Esophagus squamous epithelium (tissue), 5 donors: ENCODE measurements at regions not wholly inside any gene's neighbourhood (a gene's known extent, or its start where the extent isn't known, plus 50 kb on each side); places are given as distances from the start of the nearest gene placed in this dataset.

Source experiments
- DNase-seq: peaks from one replicate; lab custom pipeline; 2025; lab: John Stamatoyannopoulos, UW
- H3K27ac ChIP-seq, 4 donors: fragments of 200-600 bp; sonication (generic); one replicate each; pipeline ENCODE4 v1.5.1; 2016 to 2019; ENCODE audit warnings: mild to moderate bottlenecking in 1 of 4
- H3K27me3 ChIP-seq, 4 donors: fragments of 200-600 bp; sonication (generic); 1 replicate in 3 of 4; 2 replicates in 1 of 4; pipeline versions ENCODE4 v1.5.1 to v1.6.0; 2017 to 2021; ENCODE audit warnings: antibody characterized with exemption in 1 of 4
- H3K36me3 ChIP-seq, 3 donors: fragments of 200-600 bp; sonication (generic); one replicate each; pipeline ENCODE4 v1.5.1; 2016 to 2019
- H3K4me1 ChIP-seq, 3 donors: fragments of 200-600 bp; sonication (generic); one replicate each; pipeline ENCODE4 v1.5.1; 2017 to 2019
- H3K4me3 ChIP-seq, 4 donors: fragments of 200-600 bp; sonication (generic); 1 replicate in 3 of 4; 2 replicates in 1 of 4; pipeline ENCODE4 v1.5.1; 2016 to 2019; ENCODE audit warnings: mild to moderate bottlenecking in 2 of 4, moderate library complexity in 1 of 4
- H3K9me3 ChIP-seq, 3 donors: fragments of 200-600 bp; sonication (generic); one replicate each; pipeline ENCODE4 v1.5.1; 2016 to 2019
- POLR2A ChIP-seq, 4 donors: fragments of 450-650 bp; IDR thresholded peaks; one replicate each; pipeline ENCODE4 v1.6.1; 2017; ENCODE audit warnings: antibody characterized with exemption in 4 of 4, mild to moderate bottlenecking in 4 of 4, moderate library complexity in 3 of 4
- WGBS, 2 donors: methylation state at CpG; one replicate each; pipeline ENCODE4 v1.1.5; 2018; 5-methylcytosine and 5-hydroxymethylcytosine counted together
- intact Hi-C: fragments of 100-400 bp; cut with DNase I; formaldehyde crosslinking; loops from one replicate; pipeline ENCODE4 v1.15.0; 2022
- TF ChIP-seq, protein P1 (sequence below), 6 experiments: fragments of 450-650 bp in 4 of 6; fragments of 200-600 bp in 2 of 6; sonication (generic) in 2 of 6; IDR thresholded peaks; one replicate each; pipeline ENCODE4 v1.5.1; 2016 to 2019; ENCODE audit warnings: antibody characterized with exemption in 6 of 6, mild to moderate bottlenecking in 4 of 6, moderate library complexity in 4 of 6
- donor health status: DM: yes; HTN: yes; CAD: no.

DNA sequence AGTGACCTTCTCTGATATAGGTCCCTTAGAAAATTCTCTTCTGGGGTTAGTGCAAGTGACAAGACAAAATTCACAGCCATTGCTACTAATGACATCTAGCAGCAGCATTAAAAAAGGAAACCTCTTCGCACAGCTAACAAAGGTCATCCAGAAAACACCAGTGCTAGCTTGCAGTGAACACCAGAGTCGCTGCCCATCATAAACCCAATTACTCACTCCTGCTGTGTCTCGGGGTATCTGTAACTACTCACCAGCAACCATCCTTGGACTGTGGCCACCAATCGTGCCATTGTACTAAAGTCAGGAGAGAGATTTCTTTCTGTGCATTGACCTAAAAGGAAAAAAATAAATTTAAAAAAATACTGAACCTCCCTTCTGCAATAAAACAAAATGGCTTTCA is 1494.7 kb upstream of the CDH8 start:
- Histone ChIP-seq H3K9me3 (no peaks in the 10 kb centered on the region), H3K36me3 (no peaks in the 10 kb centered on the region), H3K27ac (no peak overlapping the region), H3K4me1 (no peaks in the 10 kb centered on the region), H3K27me3 (no peaks in the 10 kb centered on the region), H3K4me3 (no peak overlapping the region)
- no peak for DNase-seq
- TF ChIP-seq POLR2A (IDR thresholded peaks at IDR 0.05) = no peak
- TF ChIP-seq, protein P1, sequence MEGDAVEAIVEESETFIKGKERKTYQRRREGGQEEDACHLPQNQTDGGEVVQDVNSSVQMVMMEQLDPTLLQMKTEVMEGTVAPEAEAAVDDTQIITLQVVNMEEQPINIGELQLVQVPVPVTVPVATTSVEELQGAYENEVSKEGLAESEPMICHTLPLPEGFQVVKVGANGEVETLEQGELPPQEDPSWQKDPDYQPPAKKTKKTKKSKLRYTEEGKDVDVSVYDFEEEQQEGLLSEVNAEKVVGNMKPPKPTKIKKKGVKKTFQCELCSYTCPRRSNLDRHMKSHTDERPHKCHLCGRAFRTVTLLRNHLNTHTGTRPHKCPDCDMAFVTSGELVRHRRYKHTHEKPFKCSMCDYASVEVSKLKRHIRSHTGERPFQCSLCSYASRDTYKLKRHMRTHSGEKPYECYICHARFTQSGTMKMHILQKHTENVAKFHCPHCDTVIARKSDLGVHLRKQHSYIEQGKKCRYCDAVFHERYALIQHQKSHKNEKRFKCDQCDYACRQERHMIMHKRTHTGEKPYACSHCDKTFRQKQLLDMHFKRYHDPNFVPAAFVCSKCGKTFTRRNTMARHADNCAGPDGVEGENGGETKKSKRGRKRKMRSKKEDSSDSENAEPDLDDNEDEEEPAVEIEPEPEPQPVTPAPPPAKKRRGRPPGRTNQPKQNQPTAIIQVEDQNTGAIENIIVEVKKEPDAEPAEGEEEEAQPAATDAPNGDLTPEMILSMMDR (IDR thresholded peaks at IDR 0.05) = no peak
- 76 to 83% methylated on average over 3 to 4 of the region's 4 CpGs for WGBS, 2 donors
- intact Hi-C loops = no loop called here

DNA sequence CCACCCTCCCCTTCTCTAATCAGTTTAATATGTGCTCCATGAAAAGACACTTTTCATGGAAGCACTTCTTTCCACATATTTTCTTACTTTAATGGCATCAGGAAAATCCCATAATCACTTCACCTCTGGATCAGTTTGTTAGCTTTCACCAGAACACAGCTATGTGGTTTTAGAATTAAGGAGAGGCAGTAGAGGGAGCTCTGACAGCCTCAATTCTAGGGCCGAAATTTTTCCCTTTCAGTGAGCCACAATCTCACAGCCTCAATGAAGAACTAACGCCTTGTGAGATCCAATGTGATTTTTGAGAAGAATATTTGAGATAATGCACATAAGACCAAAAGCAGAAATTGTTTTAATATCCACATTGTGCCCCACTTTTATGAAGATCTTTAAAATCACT is 1494.0 kb upstream of the CDH8 start:
- no peak overlapping the region for H3K27ac ChIP-seq
- 65 to 66% methylated on average over 2 of the region's 2 CpGs for WGBS, 2 donors
- H3K9me3 ChIP-seq = no peaks in the 10 kb centered on the region
- no peak for DNase-seq
- intact Hi-C loops = no loop called here
- no peaks in the 10 kb centered on the region for H3K4me1 ChIP-seq
- no peak overlapping the region for H3K4me3 ChIP-seq
- no peaks in the 10 kb centered on the region for H3K27me3 ChIP-seq
- TF ChIP-seq, protein P1 (IDR thresholded peaks at IDR 0.05) = no peak
- no peak for TF ChIP-seq POLR2A (IDR thresholded peaks at IDR 0.05)
- no peaks in the 10 kb centered on the region for H3K36me3 ChIP-seq

DNA sequence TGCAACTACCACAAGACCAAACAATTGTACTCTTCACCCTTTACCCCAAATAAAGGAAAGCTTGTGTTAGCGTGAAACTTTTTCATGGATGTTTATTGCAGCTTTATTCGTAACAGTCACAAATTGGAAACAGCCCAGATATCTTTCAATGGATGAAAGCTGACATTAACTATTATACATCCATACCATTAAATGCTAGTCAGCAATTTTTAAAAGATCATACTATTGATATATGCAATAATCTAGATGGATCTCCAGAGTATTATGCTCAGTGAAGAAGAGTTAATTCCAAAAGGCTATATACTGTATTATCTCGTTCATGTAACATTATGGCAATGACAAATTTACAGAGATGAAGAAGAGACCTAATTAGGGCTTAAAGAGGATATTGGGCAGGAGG is 1491.2 kb upstream of the CDH8 start:
- DNase-seq = no peak
- Histone ChIP-seq H3K4me3 (no peak overlapping the region), H3K36me3 (no peaks in the 10 kb centered on the region), H3K27me3 (no peaks in the 10 kb centered on the region), H3K27ac (no peak overlapping the region), H3K4me1 (no peaks in the 10 kb centered on the region), H3K9me3 (no peaks in the 10 kb centered on the region)
- 70 to 91% methylated on average over 3 of the region's 3 CpGs for WGBS, 2 donors
- intact Hi-C loops = no loop called here
- TF ChIP-seq, protein P1 (IDR thresholded peaks at IDR 0.05) = no peak
- no peak for TF ChIP-seq POLR2A (IDR thresholded peaks at IDR 0.05)

DNA sequence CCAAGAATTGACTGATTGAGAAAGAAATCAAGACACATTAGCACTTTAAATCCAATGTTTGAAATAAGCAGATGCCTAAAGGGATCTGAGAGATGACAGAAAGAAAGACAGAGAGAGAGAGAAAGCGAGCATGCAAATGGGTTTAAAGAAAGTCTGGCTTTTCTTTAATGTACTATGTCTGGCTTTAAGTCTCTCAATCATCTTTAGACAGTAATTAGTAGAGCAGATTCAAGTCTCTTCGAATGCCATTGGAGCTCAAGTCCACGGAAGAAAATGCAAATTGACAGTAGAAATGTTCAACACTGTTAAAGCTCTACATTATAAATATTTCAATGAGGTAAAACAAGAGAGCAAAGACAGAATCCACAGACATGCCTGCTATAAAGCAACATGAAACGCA is 1480.2 kb upstream of the CDH8 start:
- 64 to 78% methylated on average over 4 of the region's 4 CpGs for WGBS, 2 donors
- Histone ChIP-seq H3K36me3 (no peaks in the 10 kb centered on the region), H3K9me3 (no peaks in the 10 kb centered on the region), H3K27me3 (no peaks in the 10 kb centered on the region), H3K27ac (no peak overlapping the region), H3K4me1 (no peaks in the 10 kb centered on the region), H3K4me3 (no peak overlapping the region)
- DNase-seq = no peak
- intact Hi-C loops = no loop called here
- TF ChIP-seq POLR2A (IDR thresholded peaks at IDR 0.05) = no peak
- TF ChIP-seq, protein P1 (IDR thresholded peaks at IDR 0.05) = no peak

DNA sequence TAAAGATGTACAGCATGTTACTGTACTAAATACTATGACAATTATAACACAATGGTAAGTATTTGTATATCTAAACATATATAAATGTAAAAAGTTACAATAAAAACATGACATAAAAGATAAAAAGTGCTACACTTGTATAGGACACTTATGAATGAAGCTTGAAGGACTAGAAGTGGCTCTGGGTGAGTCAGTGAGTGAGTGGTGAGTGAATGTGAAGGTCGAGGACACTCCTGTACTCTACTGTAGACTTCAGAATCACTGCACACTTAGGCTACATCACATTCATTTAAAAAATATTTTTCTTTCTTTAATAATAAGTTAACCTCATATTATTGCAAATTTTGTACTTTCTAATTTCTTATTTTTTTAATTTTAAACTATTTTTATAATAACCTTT is 1476.7 kb upstream of the CDH8 start:
- H3K4me3 ChIP-seq = no peak overlapping the region
- H3K27ac ChIP-seq = no peak overlapping the region
- no peaks in the 10 kb centered on the region for H3K4me1 ChIP-seq
- no peaks in the 10 kb centered on the region for H3K9me3 ChIP-seq
- intact Hi-C loops = no loop called here
- TF ChIP-seq, protein P1 (IDR thresholded peaks at IDR 0.05) = no peak
- TF ChIP-seq POLR2A (IDR thresholded peaks at IDR 0.05) = no peak
- 70 to 81% methylated on average over 1 of the region's 1 CpG for WGBS, 2 donors
- H3K36me3 ChIP-seq = no peaks in the 10 kb centered on the region
- H3K27me3 ChIP-seq = no peaks in the 10 kb centered on the region
- DNase-seq = no peak
